ENCODE measurements at regions not wholly inside any gene's neighbourhood (a gene's known extent, or its start where the extent isn't known, plus 50 kb on each side); places are given as distances from the start of the nearest gene placed in this dataset.

GRCh38 chr16:61165797-61166196 is 870.4 kb downstream of the CDH8 start:
- TF ChIP-seq, protein P1, sequence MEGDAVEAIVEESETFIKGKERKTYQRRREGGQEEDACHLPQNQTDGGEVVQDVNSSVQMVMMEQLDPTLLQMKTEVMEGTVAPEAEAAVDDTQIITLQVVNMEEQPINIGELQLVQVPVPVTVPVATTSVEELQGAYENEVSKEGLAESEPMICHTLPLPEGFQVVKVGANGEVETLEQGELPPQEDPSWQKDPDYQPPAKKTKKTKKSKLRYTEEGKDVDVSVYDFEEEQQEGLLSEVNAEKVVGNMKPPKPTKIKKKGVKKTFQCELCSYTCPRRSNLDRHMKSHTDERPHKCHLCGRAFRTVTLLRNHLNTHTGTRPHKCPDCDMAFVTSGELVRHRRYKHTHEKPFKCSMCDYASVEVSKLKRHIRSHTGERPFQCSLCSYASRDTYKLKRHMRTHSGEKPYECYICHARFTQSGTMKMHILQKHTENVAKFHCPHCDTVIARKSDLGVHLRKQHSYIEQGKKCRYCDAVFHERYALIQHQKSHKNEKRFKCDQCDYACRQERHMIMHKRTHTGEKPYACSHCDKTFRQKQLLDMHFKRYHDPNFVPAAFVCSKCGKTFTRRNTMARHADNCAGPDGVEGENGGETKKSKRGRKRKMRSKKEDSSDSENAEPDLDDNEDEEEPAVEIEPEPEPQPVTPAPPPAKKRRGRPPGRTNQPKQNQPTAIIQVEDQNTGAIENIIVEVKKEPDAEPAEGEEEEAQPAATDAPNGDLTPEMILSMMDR (conservative IDR thresholded peaks at IDR 0.05) = no peak
- no peak for TF ChIP-seq ZFX (IDR thresholded peaks at IDR 0.05)
